ENCODE measurements at regions not wholly inside any gene's neighbourhood (a gene's known extent, or its start where the extent isn't known, plus 50 kb on each side); places are given as distances from the start of the nearest gene placed in this dataset.

DNA sequence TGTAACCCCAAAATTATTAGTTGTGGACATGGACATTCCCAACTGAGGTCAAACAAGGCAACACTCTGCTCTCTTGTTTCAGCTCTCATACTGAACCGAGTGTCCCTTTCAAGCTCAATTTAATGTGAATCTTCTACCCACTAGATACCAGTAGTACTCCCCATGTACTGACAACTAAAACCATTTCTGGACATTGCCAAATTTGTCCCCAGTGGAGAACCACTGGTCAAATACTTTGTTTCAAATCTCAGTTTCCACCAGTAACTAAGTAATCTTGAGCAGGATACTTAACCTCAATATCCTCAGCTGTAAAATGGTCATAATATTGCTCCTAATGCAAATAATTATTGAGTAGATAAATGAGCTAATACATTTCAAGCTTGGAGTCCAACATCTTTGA lies 566.0 kb downstream of the ZIC1 start:
- TF ChIP-seq CTCF (IDR thresholded peaks at IDR 0.05) (no peak), POLR2A (IDR thresholded peaks at IDR 0.05) (no peak)
